ENCODE measurements at regions not wholly inside any gene's neighbourhood (a gene's known extent, or its start where the extent isn't known, plus 50 kb on each side); places are given as distances from the start of the nearest gene placed in this dataset.

- no peak for DNase-seq (ENCODE audit: extremely low read depth in 1 of 2, low read depth in 1 of 2)
Measured at GRCh38 chr10:2746638-2747037, 320.7 kb upstream of the PFKP start.

- DNase-seq (ENCODE audit: extremely low read depth in 1 of 2, low read depth in 1 of 2), result no peak
Measured at GRCh38 chr10:2745666-2746065, 321.7 kb upstream of the PFKP start.

GRCh38 chr10:2744547-2745200 is 322.7 kb upstream of the PFKP start:
- no peak for DNase-seq (ENCODE audit: extremely low read depth in 1 of 2, low read depth in 1 of 2)

- no peak for DNase-seq (ENCODE audit: extremely low read depth in 1 of 2, low read depth in 1 of 2)
Measured at GRCh38 chr10:2734603-2735002, 332.7 kb upstream of the PFKP start.

GRCh38 chr10:2733278-2733963 is 333.9 kb upstream of the PFKP start:
- no peak for DNase-seq (ENCODE audit: extremely low read depth in 1 of 2, low read depth in 1 of 2)

GRCh38 chr10:2731940-2732339 is 335.4 kb upstream of the PFKP start:
- DNase-seq (ENCODE audit: extremely low read depth in 1 of 2, low read depth in 1 of 2), result no peak

- DNase-seq (ENCODE audit: extremely low read depth in 1 of 2, low read depth in 1 of 2), result no peak
Measured at GRCh38 chr10:2729197-2729596, 338.2 kb upstream of the PFKP start.

GRCh38 chr10:2728087-2728486 is 339.3 kb upstream of the PFKP start:
- no peak for DNase-seq (ENCODE audit: extremely low read depth in 1 of 2, low read depth in 1 of 2)

GRCh38 chr10:2716596-2716995 is 350.8 kb upstream of the PFKP start:
- DNase-seq (ENCODE audit: extremely low read depth in 1 of 2, low read depth in 1 of 2), result no peak

GRCh38 chr10:2714597-2714996 is 352.8 kb upstream of the PFKP start:
- DNase-seq (ENCODE audit: extremely low read depth in 1 of 2, low read depth in 1 of 2), result no peak

- DNase-seq (ENCODE audit: extremely low read depth in 1 of 2, low read depth in 1 of 2), result no peak
Measured at GRCh38 chr10:2703953-2704352, 363.4 kb upstream of the PFKP start.

- DNase-seq (ENCODE audit: extremely low read depth in 1 of 2, low read depth in 1 of 2), result no peak
Measured at GRCh38 chr10:2701802-2702201, 365.5 kb upstream of the PFKP start.

- DNase-seq (ENCODE audit: extremely low read depth in 1 of 2, low read depth in 1 of 2), result no peak
Measured at GRCh38 chr10:2700626-2701305, 366.6 kb upstream of the PFKP start.

- DNase-seq (ENCODE audit: extremely low read depth in 1 of 2, low read depth in 1 of 2), result no peak
Measured at GRCh38 chr10:2688958-2689357, 378.4 kb upstream of the PFKP start.

- DNase-seq (ENCODE audit: extremely low read depth in 1 of 2, low read depth in 1 of 2), result no peak
Measured at GRCh38 chr10:2686691-2687090, 380.7 kb upstream of the PFKP start.

GRCh38 chr10:2682491-2682890 is 384.9 kb upstream of the PFKP start:
- DNase-seq (ENCODE audit: extremely low read depth in 1 of 2, low read depth in 1 of 2), result no peak

GRCh38 chr10:2681891-2682290 is 385.5 kb upstream of the PFKP start:
- DNase-seq (ENCODE audit: extremely low read depth in 1 of 2, low read depth in 1 of 2), result no peak

- DNase-seq (ENCODE audit: extremely low read depth in 1 of 2, low read depth in 1 of 2), result no peak
Measured at GRCh38 chr10:2680821-2681220, 386.5 kb upstream of the PFKP start.

GRCh38 chr10:2679646-2680045 is 387.7 kb upstream of the PFKP start:
- DNase-seq (ENCODE audit: extremely low read depth in 1 of 2, low read depth in 1 of 2), result no peak

- DNase-seq (ENCODE audit: extremely low read depth in 1 of 2, low read depth in 1 of 2), result no peak
Measured at GRCh38 chr10:2676455-2676854, 390.9 kb upstream of the PFKP start.

GRCh38 chr10:2674451-2674850 is 392.9 kb upstream of the PFKP start:
- no peak for DNase-seq (ENCODE audit: extremely low read depth in 1 of 2, low read depth in 1 of 2)

GRCh38 chr10:2670864-2671263 is 396.5 kb upstream of the PFKP start:
- DNase-seq (ENCODE audit: extremely low read depth in 1 of 2, low read depth in 1 of 2), result no peak

Measured in activated CD8-positive, alpha-beta memory T cell treated with anti-CD3 and anti-CD28 coated beads for 1 hour (primary cell).